Epithelial cell of esophagus (primary cell): ENCODE measurements at regions not wholly inside any gene's neighbourhood (a gene's known extent, or its start where the extent isn't known, plus 50 kb on each side); places are given as distances from the start of the nearest gene placed in this dataset.

Experiments
- DNase-seq: peaks from one replicate; pipeline ENCODE4 v3.0.0; 2010; ENCODE audit warnings: low read depth
- H3K4me3 ChIP-seq: 2 replicates; pipeline ENCODE4 v1.5.1; 2011; ENCODE audit warnings: mild to moderate bottlenecking, low read length, control low read depth
- CTCF ChIP-seq: IDR thresholded peaks from 2 replicates; pipeline ENCODE4 v1.5.1; 2011; ENCODE audit warnings: low read depth, mild to moderate bottlenecking, low read length, control low read depth, inconsistent platforms; ENCODE audit not compliant: insufficient read depth; ENCODE audit errors: missing control alignments

DNA sequence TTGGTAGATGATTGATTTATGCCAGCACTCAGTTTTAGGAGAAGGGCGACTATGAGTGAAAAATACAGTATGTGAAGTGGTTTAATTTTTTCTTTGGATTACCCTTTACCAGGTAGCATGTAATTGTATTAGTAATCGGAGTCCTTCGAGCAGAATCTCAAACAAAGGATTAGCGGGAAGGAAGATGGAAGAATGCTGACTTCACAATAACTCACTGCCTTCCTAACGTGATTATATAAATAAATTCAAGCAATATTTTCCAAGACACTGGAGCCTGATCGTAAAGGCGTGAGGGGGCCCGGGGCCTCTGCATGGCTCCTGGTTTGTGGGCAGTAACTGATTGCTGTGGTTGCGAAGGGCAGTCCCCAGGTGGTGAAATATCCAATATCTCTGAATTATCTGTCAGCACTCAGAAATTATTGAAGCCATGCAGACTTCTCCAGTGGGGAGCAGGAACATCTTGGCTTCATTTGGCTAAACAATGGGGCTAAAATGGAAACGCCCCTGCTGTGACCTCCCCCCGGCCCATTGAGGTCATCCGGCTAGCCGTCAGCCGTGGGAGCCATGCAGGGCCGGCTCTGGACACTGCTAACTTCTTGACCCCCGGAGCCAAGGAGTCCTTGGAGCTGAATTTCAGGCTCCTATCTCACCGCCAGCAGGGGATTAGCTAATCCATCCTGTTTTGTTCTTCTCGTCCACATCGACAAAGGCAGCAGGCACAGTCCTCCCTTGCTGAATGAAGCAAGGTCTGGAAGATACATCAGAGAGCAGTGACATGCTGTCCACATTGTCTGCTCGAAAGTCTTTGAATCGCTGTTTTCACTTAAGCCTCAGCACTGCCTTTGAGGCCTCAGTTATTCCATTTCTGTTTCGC, 295.9 kb upstream of the N4BP1 start:
- no peak for TF ChIP-seq CTCF
- H3K4me3 ChIP-seq: no peak overlapping the region
- DNase-seq: no peak

GRCh38 chr16:48904333-48904732, 294.4 kb upstream of the N4BP1 start:
- no peak for TF ChIP-seq CTCF
- no peak for DNase-seq
- H3K4me3 ChIP-seq: no peak overlapping the region

GRCh38 chr16:48903039-48903438, 293.1 kb upstream of the N4BP1 start:
- no peak overlapping the region for H3K4me3 ChIP-seq
- no peak for TF ChIP-seq CTCF
- no peak for DNase-seq

DNA sequence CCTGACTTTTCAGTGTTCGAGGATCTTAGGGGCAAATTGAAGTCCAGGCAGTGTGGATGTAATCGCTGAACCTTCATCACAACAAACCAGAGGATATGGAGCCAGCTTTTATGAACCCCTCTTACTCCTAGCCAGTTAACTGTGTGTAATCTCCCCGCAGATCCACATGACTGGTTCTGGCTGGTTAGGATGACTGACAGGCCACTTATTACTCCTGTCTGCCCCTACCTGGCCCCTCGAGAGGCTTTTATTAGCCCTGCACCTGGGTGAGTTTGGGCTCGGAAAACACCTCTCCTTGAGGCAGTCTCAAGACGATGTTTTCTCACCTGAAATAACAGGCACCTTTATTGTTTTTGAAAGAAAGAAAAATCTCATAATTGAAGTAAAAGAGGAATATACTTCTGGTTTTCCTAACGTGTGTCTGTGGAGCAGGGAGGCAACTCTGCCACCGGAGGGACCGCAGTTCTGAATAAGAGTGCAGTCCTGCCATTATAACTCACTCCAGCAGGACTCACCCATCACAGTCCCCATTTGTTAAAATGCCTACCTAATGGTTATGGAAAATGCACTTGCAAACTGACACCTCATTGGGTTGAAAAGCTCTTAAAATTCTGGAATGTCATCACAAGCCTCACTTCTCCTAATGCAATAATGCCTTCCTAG, 291.9 kb upstream of the N4BP1 start:
- H3K4me3 ChIP-seq: no peak overlapping the region
- TF ChIP-seq CTCF: no peak
- DNase-seq: no peak

DNA sequence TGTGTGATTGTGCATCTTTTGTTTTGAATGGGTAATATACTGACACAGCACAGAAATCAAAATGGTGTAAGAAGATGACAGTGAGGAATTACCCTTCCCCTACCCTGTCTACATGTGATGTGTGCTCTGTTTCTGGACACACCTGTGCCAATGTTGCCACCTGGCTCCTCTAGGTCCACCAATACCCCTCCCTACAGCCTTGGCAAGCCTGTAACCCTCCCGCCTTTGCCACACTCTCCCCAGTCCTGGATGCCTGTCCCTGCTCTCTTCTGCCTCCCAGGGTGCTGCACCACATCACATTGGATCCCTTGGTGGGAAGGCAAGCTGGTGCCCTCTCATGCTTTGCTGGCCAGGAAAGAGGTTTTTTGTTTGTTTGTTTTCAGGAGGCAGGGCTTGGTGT, 289.5 kb upstream of the N4BP1 start:
- TF ChIP-seq CTCF: no peak

DNA sequence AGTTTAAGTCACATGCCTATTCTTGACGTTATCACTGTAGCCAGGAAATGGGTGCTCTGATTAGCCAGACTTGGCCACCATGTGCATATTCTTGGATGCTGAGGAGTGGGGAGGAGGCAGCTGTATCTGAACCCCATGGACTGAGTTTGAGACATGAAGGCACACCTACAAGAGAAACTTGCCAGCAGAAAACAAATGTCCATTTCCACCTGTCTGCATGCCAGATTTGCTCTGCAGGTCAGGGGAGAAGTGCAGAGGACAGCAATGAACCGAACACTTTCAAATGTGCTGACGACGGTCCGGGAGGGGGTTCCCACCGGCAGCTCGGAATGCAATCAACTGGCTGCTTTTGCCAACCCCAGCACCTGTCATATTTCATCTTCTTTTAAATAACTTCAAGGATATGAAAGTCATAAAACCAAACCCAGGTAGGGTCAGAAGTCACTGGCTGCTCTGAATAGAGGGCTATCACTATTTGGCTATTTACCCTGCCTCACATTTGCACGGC, 287.8 kb upstream of the N4BP1 start:
- DNase-seq: no peak
- TF ChIP-seq CTCF: no peak
- no peak overlapping the region for H3K4me3 ChIP-seq

More for the DNA sequence above, 289.5 kb upstream of the N4BP1 start:
- no peak for DNase-seq
- H3K4me3 ChIP-seq: no peak overlapping the region
